A673 (cell line): ENCODE measurements at regions not wholly inside any gene's neighbourhood (a gene's known extent, or its start where the extent isn't known, plus 50 kb on each side); places are given as distances from the start of the nearest gene placed in this dataset.
"Not testable (repeated sequence)": the region's sequence is repeated elsewhere in the genome, so short reads cannot be mapped to it uniquely, and the experiment has no call there.

Experiments used
- CTCF ChIP-seq: fragments of 300-800, 200-600 bp; sonication (generic); conservative IDR thresholded peaks from 2 replicates; pipeline ENCODE4 v1.5.1; 2017; ENCODE audit warnings: low read depth, mild to moderate bottlenecking, antibody characterized with exemption, low read length, moderate library complexity, mixed read lengths
- EZH2 ChIP-seq: fragments of 200-600 bp; sonication (generic); IDR thresholded peaks from 2 replicates; pipeline ENCODE4 v1.6.1; 2017; ENCODE audit warnings: borderline replicate concordance, low read depth, mild to moderate bottlenecking, mixed read lengths, antibody characterized with exemption, low read length; ENCODE audit not compliant: poor library complexity, severe bottlenecking

GRCh38 chr3:197447781-197448180 lies 108.0 kb downstream of the BDH1 start:
- not testable (repeated sequence) for TF ChIP-seq CTCF, EZH2
